Ovary (tissue), 7 donors: ENCODE measurements at regions not wholly inside any gene's neighbourhood (a gene's known extent, or its start where the extent isn't known, plus 50 kb on each side); places are given as distances from the start of the nearest gene placed in this dataset.

Experiments
- DNase-seq, 5 donors: peaks; one replicate each; pipeline ENCODE4 v3.0.0-alpha.2; 2019 to 2020
- H3K27ac ChIP-seq, 2 donors: fragments of 200-600 bp; one replicate each; pipeline versions ENCODE4 v1.5.1 to v1.8.0; 2019 to 2022
- H3K27me3 ChIP-seq: fragments of 200-600 bp; one replicate; pipeline ENCODE4 v1.8.0; 2022
- H3K36me3 ChIP-seq: fragments of 200-600 bp; sonication (generic); one replicate; pipeline ENCODE4 v1.5.1; 2019
- H3K4me1 ChIP-seq: one replicate; pipeline ENCODE4 v1.8.1; 2013; ENCODE audit warnings: mild to moderate bottlenecking, moderate library complexity; ENCODE audit not compliant: insufficient read depth
- H3K4me3 ChIP-seq: fragments of 200-600 bp; sonication (generic); one replicate; pipeline ENCODE4 v1.5.1; 2017
- H3K9me3 ChIP-seq, 2 donors: fragments of 200-600 bp in 1 of 2; sonication (generic) in 1 of 2; one replicate each; pipeline versions ENCODE4 v1.5.1 to v1.8.1; 2013 to 2019; ENCODE audit warnings: mild to moderate bottlenecking in 1 of 2, moderate library complexity in 1 of 2
- CTCF ChIP-seq, 3 donors: fragments of 450-650 bp in 2 of 3; fragments of 200-600 bp in 1 of 3; IDR thresholded peaks; one replicate each; pipeline versions ENCODE4 v1.5.1 to v1.8.0; 2016 to 2022; ENCODE audit warnings: antibody characterized with exemption in 3 of 3, mild to moderate bottlenecking in 1 of 3
- EP300 ChIP-seq: sonication (generic); formaldehyde crosslinking; IDR thresholded peaks from one replicate; pipeline ENCODE4 v1.6.1; 2017; ENCODE audit warnings: antibody characterized with exemption
- POLR2A ChIP-seq: fragments of 450-650 bp; IDR thresholded peaks from one replicate; pipeline ENCODE4 v1.6.1; 2017; ENCODE audit warnings: antibody characterized with exemption, mild to moderate bottlenecking, moderate library complexity
- WGBS, 3 donors: extraction: QIAGEN DNeasy Blood & Tissue Kit in 1 of 3; methylation state at CpG; one replicate each; pipeline versions ENCODE4 v1.1.5 to v1.1.7; 2013 to 2017; 5-methylcytosine and 5-hydroxymethylcytosine counted together
- intact Hi-C, 4 donors: fragments of 100-400 bp; cut with DNase I; formaldehyde crosslinking; loops; one replicate each; pipeline versions ENCODE4 v1.11.0 to v1.15.1; 2022 to 2023
- donor health status: DM: no; HTN: no; CAD: no; lungs with moderate emphysema.
- donor health status: DM: no; HTN: no; CAD: no.
- donor health status: Bipolar disorder and iron deficiency.
- donor health status: DM: no; HTN: no; CAD: no.
- donor health status: DM: yes; HTN: yes; CAD: no.

DNA sequence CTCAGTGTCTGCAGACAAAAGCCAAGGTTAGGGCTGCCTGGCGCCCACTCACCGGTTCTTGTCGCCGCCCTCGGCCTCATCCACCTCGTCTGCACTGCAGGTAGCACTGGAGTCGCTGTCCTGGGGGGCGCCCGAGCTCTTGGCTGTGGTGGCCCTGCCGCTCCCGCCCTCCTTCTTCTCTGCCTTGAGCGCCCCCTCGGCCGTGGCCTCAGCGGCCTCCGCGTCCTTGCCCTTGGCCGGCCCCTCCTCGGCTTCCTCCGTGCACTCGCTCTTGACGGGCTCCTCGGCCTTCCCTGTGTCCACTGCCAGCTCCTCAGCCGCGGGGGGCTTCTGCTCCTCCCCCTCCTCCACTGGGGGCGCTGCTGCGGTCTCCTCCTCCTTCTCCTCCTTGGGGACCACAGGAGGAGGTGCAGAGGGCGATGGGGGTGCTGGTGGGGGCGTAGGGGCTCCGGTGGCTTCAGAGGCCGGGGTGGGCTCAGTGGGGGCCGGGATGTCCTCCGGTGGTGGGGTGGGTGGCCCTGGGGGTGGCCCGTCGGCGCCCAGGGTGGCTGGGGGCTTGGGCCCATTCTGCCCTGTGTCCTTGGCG lies 77.2 kb downstream of the RFLNA start:
- DNase-seq, result peak in 3 of 5 donors; percentile 49 to 63 (median 59)
- no peaks in the 10 kb centered on the region for H3K9me3 ChIP-seq
- H3K36me3 ChIP-seq, result no peaks in the 10 kb centered on the region
- H3K27me3 ChIP-seq, result no peaks in the 10 kb centered on the region
- peak overlapping the region; percentile 58 to 90 for H3K27ac ChIP-seq
- H3K4me3 ChIP-seq, result no peak overlapping the region
- WGBS, 3 donors, result 57 to 61% (median 60%) methylated on average over 35 to 37 of the region's 37 CpGs
- intact Hi-C loops, result loop anchor here in 2 of 4 donors (10.0 kb wide), 2 partner anchors 193 to 393 kb away; partner anchors contain the start of gene NCOR2 (in 1 of the 2)
- TF ChIP-seq CTCF (IDR thresholded peaks at IDR 0.05), result no peak
- TF ChIP-seq POLR2A, result no peak
- no peak for TF ChIP-seq EP300
- H3K4me1 ChIP-seq, result peaks cover 28% of the 10 kb centered on the region

GRCh38 chr12:124371366-124371765 lies 76.5 kb downstream of the RFLNA start:
- Histone ChIP-seq H3K27me3 (no peaks in the 10 kb centered on the region), H3K27ac (peak overlapping the region; percentile 58 to 90), H3K4me3 (no peak overlapping the region), H3K9me3 (no peaks in the 10 kb centered on the region), H3K36me3 (no peaks in the 10 kb centered on the region), H3K4me1 (peaks cover 28% of the 10 kb centered on the region)
- TF ChIP-seq EP300, result no peak
- no peak for TF ChIP-seq POLR2A
- TF ChIP-seq CTCF (IDR thresholded peaks at IDR 0.05), result no peak
- intact Hi-C loops, result loop anchor here in 2 of 4 donors (10.0 kb wide), 2 partner anchors 193 to 393 kb away; partner anchors contain the start of gene NCOR2 (in 1 of the 2)
- peak in 4 of 5 donors; percentile 46 to 53 (median 49) for DNase-seq
- WGBS, 3 donors, result 76 to 87% (median 86%) methylated on average over 13 of the region's 13 CpGs

DNA sequence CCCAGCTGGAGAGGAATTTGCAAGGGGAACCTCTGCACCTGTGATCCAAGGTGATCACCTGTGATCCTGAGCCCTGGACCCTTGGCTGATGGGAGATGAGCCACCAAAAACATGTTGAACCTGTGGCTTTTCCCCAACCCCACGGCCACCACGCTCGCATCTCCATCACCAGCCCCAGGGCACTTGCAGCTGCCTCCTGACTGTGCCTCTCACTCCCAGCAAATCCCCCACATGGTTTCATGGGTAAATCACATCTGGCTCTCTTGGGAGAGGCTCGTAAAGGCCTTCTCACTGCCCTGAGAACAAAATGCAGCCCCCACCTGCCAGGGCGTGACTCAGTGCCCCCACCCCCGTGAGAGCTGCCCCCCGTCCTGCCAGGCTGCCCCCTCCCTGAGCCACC lies 76.0 kb downstream of the RFLNA start:
- WGBS, 3 donors, result 81 to 87% (median 85%) methylated on average over 7 of the region's 7 CpGs
- Histone ChIP-seq H3K4me1 (peaks cover 28% of the 10 kb centered on the region), H3K36me3 (no peaks in the 10 kb centered on the region), H3K9me3 (no peaks in the 10 kb centered on the region), H3K27me3 (no peaks in the 10 kb centered on the region), H3K27ac (peak overlapping the region in 1 of 2 donors; percentile 90), H3K4me3 (no peak overlapping the region)
- peak in 1 of 5 donors; percentile 43 for DNase-seq
- TF ChIP-seq EP300, result no peak
- TF ChIP-seq POLR2A, result no peak
- no peak for TF ChIP-seq CTCF (IDR thresholded peaks at IDR 0.05)
- intact Hi-C loops, result loop anchor here in 2 of 4 donors (10.0 kb wide), 2 partner anchors 194 to 394 kb away; partner anchors contain the start of gene NCOR2 (in 1 of the 2)

- Histone ChIP-seq H3K27me3 (no peaks in the 10 kb centered on the region), H3K4me1 (peaks cover 28% of the 10 kb centered on the region), H3K9me3 (no peaks in the 10 kb centered on the region), H3K27ac (peak overlapping the region; percentile 87 to 90), H3K4me3 (no peak overlapping the region), H3K36me3 (no peaks in the 10 kb centered on the region)
- intact Hi-C loops, result loop anchor here in 2 of 4 donors (10.0 kb wide), 2 partner anchors 194 to 394 kb away; partner anchors contain the start of gene NCOR2 (in 1 of the 2)
- TF ChIP-seq EP300 (no peak), CTCF (IDR thresholded peaks at IDR 0.05) (no peak)
- DNase-seq, result peak in 1 of 5 donors; percentile 52
- WGBS, 3 donors, result 67 to 80% (median 79%) methylated on average over 7 of the region's 7 CpGs
Observed at GRCh38 chr12:124370384-124370783, 75.5 kb downstream of the RFLNA start.
